ENCODE measurements at regions not wholly inside any gene's neighbourhood (a gene's known extent, or its start where the extent isn't known, plus 50 kb on each side); places are given as distances from the start of the nearest gene placed in this dataset.

DNA sequence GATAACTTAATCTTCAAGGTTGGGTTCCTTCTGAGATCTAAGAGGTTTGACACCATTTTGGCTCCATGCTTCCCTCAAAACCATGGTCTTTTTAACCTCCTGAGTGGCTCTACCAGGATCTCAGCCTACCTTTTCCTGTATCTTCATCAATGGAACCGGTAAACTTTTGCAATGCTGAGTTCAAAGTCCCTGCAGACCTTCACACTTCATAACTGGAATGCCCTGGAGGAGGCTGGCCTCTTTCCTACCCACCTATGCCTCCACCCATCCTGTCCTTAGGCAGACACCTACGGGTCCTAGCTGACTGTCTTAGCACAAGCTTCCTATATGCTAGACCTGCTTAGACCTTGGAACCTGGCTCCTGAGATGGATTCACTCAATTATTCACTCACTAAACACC is 89.5 kb upstream of the EEA1 start:
- CTCF ChIA-PET = no interaction called here
- no peaks in the 10 kb centered on the region for H3K4me1 Mint-ChIP-seq

DNA sequence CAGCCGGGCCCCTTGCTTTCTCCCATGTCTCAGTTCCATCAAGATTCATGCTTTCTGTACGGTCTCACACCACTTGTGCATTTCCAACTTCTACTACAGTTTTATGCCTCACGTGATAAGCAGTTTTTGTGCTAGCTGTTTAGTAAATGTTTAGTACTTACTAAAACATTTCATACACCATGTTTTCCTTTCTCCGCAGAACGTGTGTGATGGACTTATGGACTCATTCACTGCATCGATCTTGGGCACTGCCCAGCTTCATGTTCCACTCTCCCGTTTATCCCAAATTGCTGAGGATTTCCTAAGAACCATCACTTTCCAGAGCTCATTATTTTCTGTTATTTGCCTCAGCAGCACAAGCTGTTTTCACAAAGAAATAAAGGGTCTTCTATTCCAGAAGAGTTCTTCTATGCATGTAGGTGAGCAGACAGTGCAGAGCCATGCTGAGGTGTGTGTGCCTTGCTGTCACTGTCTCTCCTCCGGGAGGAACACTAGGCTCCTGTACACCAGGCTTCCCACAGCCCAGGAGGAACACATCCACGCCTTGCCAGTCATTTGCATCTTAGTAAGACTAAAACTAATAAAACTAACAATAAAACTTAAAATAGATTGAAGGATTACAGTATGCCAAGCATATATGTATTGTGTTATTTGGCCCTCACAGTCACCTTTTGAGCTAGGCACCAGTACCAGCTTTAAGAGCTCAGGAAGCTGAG is 90.3 kb upstream of the EEA1 start:
- Mint-ChIP-seq H3K4me1 (no peaks in the 10 kb centered on the region), H3K9me3 (no peaks in the 10 kb centered on the region), H3K4me3 (no peak overlapping the region), H3K36me3 (ENCODE audit: low read depth) (no peaks in the 10 kb centered on the region), H3K27ac (no peak overlapping the region), H3K27me3 (no peaks in the 10 kb centered on the region)
- DNase-seq = no peak
- ChIA-PET POLR2A (no interaction called here), CTCF (interaction anchor here (0.9 kb wide), 1 partner anchor 11 kb away, joined by 3 read pairs; no protein-coding TSS in a partner anchor)

More for the DNA sequence above, 89.5 kb upstream of the EEA1 start:
- Mint-ChIP-seq H3K4me3 (no peak overlapping the region), H3K27me3 (no peaks in the 10 kb centered on the region), H3K36me3 (ENCODE audit: low read depth) (no peaks in the 10 kb centered on the region), H3K27ac (no peak overlapping the region), H3K9me3 (no peaks in the 10 kb centered on the region)
- DNase-seq = no peak
- POLR2A ChIA-PET = no interaction called here

DNA sequence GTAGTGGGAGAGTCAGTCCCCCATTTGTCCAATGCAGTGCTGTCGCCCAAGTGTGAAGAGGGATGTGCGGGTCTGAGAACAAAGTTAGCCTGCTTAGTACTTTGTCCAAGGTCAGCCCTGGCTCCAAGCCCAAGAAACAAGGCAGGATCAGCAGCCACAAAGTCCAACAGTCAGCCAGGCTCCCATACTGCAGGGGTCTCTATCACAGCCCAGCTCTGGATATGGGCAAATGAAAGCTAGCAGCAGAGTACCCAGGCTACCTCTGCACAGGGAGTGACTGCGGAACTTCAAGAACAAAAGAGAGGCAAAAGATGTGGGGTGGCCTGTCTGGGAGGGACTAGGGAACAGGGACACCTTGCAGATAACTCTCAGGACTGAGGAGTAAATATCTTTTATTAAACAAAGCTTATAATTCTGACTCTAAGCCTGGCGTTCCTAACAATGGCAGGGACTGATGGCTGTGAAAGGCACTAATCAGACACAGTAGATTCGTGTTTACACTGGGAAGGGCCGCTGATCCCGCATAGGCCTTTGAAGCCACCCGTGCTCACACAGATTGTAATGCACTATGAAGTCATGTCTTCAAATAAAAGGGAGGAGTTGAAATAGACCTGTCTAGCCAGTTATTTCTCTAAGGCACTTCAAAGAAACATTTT is 91.0 kb upstream of the EEA1 start:
- no peaks in the 10 kb centered on the region for H3K4me1 Mint-ChIP-seq
- POLR2A ChIA-PET = no interaction called here
- H3K27ac Mint-ChIP-seq = no peak overlapping the region
- no peaks in the 10 kb centered on the region for H3K27me3 Mint-ChIP-seq
- no peak for DNase-seq
- CTCF ChIA-PET = interaction anchor here (0.9 kb wide), 1 partner anchor 12 kb away, joined by 3 read pairs; no protein-coding TSS in a partner anchor
- no peaks in the 10 kb centered on the region for H3K36me3 Mint-ChIP-seq (ENCODE audit: low read depth)
- H3K9me3 Mint-ChIP-seq = no peaks in the 10 kb centered on the region
- H3K4me3 Mint-ChIP-seq = no peak overlapping the region

DNA sequence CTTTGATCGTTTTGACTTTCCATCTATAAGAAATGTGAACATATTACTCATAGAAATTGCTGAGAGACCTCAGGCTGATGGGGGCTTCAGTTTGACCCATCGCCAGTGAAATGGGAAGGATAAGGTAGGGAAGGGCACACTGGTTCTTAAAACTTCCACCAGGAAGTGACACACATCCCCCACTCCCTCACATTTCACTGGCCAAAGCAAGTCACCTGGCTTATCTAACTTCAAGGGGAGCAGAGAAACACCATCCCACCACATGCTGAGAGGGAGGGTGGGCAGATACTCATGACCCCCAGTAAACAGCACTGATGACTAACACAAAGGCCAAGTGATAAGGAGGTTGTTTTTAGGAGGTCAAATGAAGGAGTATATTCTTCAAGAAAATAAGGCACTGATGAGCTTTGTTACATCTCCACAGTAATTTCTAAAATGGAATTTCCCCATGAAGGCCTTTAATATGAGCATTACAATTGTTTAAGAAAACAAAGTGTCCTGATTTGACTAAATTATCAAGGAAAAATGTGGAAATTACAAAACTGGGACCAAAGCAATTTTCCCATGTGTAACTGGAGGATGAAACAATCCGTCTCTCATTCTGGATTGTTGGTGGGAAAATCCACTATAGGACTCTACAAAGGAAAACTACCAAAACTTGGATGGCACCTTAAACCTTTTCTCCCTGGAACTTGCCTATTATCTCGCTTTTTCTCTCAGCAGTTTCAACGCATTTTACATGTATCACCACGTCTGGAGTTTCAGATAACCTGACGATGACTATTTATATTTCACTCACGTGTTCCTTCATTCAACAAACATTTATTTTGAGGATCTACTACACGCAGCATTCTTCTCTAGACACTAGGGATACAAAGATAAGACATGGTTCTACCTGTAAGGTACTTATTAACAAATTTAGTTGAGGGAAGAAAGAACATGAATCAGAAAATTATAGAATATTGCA is 91.8 kb upstream of the EEA1 start:
- ChIA-PET CTCF (no interaction called here), POLR2A (no interaction called here)
- no peak overlapping the region for H3K27ac Mint-ChIP-seq
- DNase-seq = no peak
- H3K36me3 Mint-ChIP-seq (ENCODE audit: low read depth) = no peaks in the 10 kb centered on the region
- H3K9me3 Mint-ChIP-seq = no peaks in the 10 kb centered on the region
- H3K27me3 Mint-ChIP-seq = no peaks in the 10 kb centered on the region
- H3K4me3 Mint-ChIP-seq = no peak overlapping the region
- no peaks in the 10 kb centered on the region for H3K4me1 Mint-ChIP-seq

DNA sequence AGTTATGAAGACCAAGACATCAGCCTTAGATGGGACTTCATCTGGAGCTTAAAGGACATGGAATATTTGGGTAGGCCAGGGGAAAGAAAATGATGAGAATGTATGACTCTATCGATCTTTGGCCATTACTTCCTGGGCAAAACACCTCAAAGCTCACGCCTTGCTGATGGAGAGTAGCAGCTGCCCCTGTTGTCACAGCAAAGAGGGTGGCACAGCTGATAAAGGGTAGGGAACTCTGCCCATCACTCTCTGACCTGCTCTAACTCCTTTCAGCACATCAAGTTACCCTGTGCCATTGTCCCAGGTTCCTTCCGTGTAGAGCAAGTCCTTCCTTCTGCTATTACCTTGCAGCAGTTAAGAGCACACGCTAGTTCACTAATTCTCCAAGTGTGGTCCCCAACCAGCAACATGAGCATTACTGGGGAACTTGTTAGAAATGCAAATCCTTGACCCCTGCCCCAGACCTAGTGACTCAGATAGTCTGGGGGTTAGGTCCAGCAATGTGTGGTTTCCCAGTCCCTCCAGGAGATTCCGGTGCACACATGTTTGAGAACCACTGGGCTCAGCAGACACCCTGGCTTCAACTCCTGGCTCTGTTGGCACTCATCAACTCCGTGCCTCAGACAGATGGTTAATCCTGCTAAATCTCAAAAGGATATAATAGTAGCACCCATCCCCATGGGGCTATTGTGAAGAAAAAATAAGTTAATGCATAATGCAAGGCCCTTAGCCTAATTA is 93.7 kb upstream of the EEA1 start:
- DNase-seq = no peak
- Mint-ChIP-seq H3K9me3 (no peaks in the 10 kb centered on the region), H3K27me3 (no peaks in the 10 kb centered on the region), H3K27ac (no peak overlapping the region), H3K4me1 (no peaks in the 10 kb centered on the region), H3K36me3 (ENCODE audit: low read depth) (no peaks in the 10 kb centered on the region), H3K4me3 (no peak overlapping the region)
- ChIA-PET CTCF (interaction anchor here (0.7 kb wide), 1 partner anchor 48 kb away, joined by 3 read pairs; no protein-coding TSS in a partner anchor), POLR2A (no interaction called here)

DNA sequence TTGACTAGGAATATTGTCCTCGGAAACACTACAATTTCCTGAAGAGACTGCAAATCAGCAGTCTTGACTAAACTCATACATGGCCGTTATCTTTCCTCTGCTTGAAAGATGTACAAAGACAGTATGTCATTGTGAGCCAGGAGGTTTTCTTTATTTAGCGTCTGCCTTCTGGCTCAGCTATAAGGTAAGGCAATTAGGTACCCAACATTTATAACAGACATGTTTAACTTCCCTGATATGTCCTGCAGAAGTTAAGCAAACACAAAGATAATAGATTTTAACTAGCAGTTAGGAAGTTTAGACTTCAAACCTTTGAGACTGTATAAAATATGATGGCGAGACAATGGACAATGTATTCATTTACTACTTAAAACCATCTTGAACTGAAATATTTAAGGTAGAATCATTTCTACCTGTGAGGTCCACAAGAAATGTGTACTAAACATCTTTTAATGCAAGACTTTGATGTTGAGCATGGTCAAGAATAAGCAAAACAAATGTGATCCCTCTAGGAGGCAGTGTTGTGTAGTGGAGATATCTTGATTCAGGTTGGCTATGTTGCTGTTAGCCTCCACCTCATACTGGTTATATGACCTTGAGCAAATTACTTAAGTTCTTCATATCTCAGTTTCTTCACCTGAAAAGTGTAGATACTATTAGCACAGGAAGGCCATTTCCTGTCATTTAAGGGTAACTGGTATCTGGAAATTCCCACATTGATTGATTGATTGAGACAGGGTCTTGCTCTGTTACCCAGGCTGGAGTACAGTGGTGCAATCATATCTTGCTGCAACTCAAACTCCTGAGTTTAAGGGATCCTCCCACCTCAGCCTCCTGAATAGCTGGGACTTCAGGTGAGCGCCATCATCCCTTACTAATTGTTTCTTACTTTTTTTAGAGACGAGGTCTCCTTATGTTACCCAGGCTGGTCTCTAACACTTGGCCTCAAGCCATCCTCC is 96.3 kb upstream of the EEA1 start:
- CTCF ChIA-PET = no interaction called here
- no peaks in the 10 kb centered on the region for H3K9me3 Mint-ChIP-seq

DNA sequence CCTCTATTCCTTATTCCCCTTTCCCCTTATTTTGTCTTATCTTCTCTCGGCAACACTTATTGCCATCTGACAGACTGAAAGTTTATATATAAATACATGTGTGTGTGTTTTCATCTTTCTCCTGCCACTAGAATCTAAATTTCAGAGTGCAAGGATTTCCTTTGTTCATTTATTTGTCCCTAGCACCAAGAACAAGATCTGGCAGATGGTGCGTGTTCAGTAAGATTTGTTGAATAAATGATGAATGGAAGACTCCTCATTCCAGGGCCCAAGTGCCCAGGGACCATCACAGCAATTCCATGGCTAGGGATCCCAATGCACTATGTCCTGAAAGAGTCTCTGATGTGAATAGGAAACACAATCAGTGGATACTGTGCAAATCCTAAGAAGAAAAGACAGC is 97.9 kb upstream of the EEA1 start:
- H3K27ac Mint-ChIP-seq = no peak overlapping the region
- ChIA-PET CTCF (no interaction called here), POLR2A (no interaction called here)
- no peaks in the 10 kb centered on the region for H3K9me3 Mint-ChIP-seq
- no peaks in the 10 kb centered on the region for H3K36me3 Mint-ChIP-seq (ENCODE audit: low read depth)
- no peak for DNase-seq
- no peaks in the 10 kb centered on the region for H3K4me1 Mint-ChIP-seq
- no peak overlapping the region for H3K4me3 Mint-ChIP-seq
- H3K27me3 Mint-ChIP-seq = no peaks in the 10 kb centered on the region

More for the DNA sequence above, 96.3 kb upstream of the EEA1 start:
- Mint-ChIP-seq H3K27ac (no peak overlapping the region), H3K27me3 (no peaks in the 10 kb centered on the region), H3K4me1 (no peaks in the 10 kb centered on the region), H3K4me3 (no peak overlapping the region), H3K36me3 (ENCODE audit: low read depth) (no peaks in the 10 kb centered on the region)
- peak; percentile 15 for DNase-seq
- POLR2A ChIA-PET = no interaction called here

DNA sequence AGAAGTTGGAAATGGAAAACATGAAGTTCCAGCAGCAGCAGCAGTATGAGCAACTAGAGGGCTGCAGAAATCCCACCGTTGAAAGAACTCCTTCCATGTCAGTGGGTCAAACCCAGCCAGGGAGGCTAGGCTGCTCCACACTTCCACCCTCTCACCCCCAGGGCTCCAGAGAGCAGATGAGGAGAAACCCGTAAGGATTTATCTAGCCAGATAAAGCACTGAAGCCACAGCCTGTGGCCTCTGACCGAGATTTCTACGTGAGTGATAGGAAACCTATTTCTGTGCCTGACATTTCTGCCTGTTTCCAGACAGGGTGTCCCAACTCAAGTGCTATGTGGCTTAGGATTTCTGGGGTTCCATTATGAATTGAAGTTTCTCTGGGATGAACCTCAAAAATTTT is 100.0 kb upstream of the EEA1 start:
- no peak for DNase-seq
- Mint-ChIP-seq H3K9me3 (no peaks in the 10 kb centered on the region), H3K4me3 (no peak overlapping the region), H3K4me1 (no peaks in the 10 kb centered on the region), H3K27ac (no peak overlapping the region), H3K27me3 (no peaks in the 10 kb centered on the region), H3K36me3 (ENCODE audit: low read depth) (no peaks in the 10 kb centered on the region)
- POLR2A ChIA-PET = no interaction called here
- CTCF ChIA-PET = no interaction called here

DNA sequence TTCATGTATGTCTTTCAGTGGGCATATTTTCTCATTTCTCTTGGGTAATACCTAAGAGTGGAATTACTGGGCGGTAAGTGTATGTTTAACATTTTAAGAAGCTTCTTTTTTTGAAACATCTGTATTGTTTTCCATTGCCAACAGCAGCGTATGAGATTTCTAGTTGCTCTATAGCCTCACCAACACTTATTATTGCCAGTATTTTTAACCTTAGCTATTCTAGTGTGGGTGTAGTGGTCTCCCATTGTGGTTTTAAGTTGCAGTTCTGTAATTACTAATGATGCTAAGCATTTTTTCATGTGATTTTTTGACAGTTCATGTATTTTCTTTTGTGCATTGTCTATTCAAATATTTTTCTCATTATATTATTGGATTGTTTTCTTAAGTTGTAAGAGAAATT is 101.9 kb upstream of the EEA1 start:
- H3K36me3 Mint-ChIP-seq (ENCODE audit: low read depth) = no peaks in the 10 kb centered on the region
- no peak for DNase-seq
- no peak overlapping the region for H3K27ac Mint-ChIP-seq
- no peaks in the 10 kb centered on the region for H3K4me1 Mint-ChIP-seq
- ChIA-PET POLR2A (interaction anchor here (0.6 kb wide), 1 partner anchor 685 kb away, joined by 4 read pairs; no protein-coding TSS in a partner anchor), CTCF (interaction anchor here (1.4 kb wide), 1 partner anchor 10 kb away, joined by 3 read pairs; no protein-coding TSS in a partner anchor)
- no peak overlapping the region for H3K4me3 Mint-ChIP-seq
- H3K27me3 Mint-ChIP-seq = peaks cover 6% of the 10 kb centered on the region
- H3K9me3 Mint-ChIP-seq = no peaks in the 10 kb centered on the region

DNA sequence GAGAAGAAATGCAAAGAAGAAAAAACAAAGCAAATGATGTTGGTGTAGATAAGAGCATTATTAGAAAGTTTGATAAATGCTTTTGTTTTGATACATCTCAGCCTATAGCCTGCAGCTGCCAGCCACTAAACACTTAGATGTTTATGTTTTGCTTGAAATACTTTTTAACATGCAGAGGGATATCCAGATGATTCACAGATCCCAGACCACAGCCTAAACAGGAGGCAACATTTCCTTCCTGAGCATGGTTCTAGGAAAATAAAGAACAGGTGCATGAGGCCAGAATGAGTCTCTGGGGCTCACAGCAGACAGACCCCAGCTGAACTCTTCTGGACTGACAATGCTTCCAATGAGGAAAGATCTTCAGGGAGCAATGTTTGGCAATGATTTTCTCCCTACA is 103.7 kb upstream of the EEA1 start:
- Mint-ChIP-seq H3K27me3 (peaks cover 6% of the 10 kb centered on the region), H3K27ac (no peak overlapping the region), H3K4me3 (no peak overlapping the region), H3K9me3 (no peaks in the 10 kb centered on the region), H3K36me3 (ENCODE audit: low read depth) (no peaks in the 10 kb centered on the region), H3K4me1 (no peaks in the 10 kb centered on the region)
- ChIA-PET CTCF (no interaction called here), POLR2A (no interaction called here)
- no peak for DNase-seq

DNA sequence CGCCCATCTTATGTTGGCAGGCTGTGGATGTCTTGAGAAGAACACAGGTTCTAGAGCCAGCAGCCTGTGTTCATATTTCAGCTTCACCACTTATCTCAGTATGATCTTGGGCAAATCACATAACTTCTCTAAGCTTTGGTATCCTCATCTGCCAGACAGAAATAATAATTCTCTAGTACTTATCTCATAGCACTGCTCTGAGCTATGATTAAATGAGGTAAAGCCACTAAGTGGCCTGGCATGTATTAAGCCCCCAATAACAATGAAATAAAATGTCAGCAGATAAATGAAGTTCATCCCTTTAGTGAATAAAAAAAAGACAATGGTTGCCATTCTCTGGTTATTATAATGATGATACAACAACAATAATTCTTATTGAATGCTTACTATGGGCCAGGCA is 104.9 kb upstream of the EEA1 start:
- DNase-seq = no peak
- Mint-ChIP-seq H3K4me3 (no peak overlapping the region), H3K4me1 (no peaks in the 10 kb centered on the region), H3K27ac (no peak overlapping the region), H3K9me3 (no peaks in the 10 kb centered on the region), H3K27me3 (peaks cover 6% of the 10 kb centered on the region), H3K36me3 (ENCODE audit: low read depth) (no peaks in the 10 kb centered on the region)
- POLR2A ChIA-PET = no interaction called here
- CTCF ChIA-PET = no interaction called here

DNA sequence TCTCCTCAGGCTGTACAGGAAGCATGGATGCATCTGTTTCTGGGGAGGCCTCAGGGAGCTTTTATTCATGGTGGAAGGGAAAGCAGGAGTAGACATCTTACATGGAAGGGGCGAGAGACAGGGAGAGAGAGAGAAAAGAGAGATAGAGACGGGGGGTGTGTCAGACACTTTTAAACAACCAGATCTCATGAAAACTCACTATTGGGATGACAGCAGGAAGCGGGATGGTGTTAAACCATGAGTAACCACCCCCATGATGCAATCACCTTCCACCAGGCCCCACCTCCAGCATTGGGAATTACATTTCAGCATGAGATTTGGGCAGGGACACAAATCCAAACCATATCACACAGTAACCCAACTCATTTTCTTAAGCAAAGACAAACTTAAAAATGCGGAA is 110.0 kb upstream of the EEA1 start:
- Mint-ChIP-seq H3K27ac (no peak overlapping the region), H3K4me1 (no peaks in the 10 kb centered on the region), H3K27me3 (peaks cover 6% of the 10 kb centered on the region), H3K9me3 (no peaks in the 10 kb centered on the region), H3K4me3 (no peak overlapping the region), H3K36me3 (ENCODE audit: low read depth) (no peaks in the 10 kb centered on the region)
- CTCF ChIA-PET = no interaction called here
- DNase-seq = no peak
- POLR2A ChIA-PET = no interaction called here

Data from activated CD4-positive, alpha-beta T cell treated with anti-CD3 and anti-CD28 coated beads, Interleukin-2, amount 10 ng/mL, durations not matched to agents 7 days and 5 days (primary cell).